GM21529 (cell line): ENCODE measurements at regions not wholly inside any gene's neighbourhood (a gene's known extent, or its start where the extent isn't known, plus 50 kb on each side); places are given as distances from the start of the nearest gene placed in this dataset.

Experiments
- ATAC-seq: cut with Tn5 transposase; IDR thresholded peaks from one replicate; pipeline ENCODE4 v1.9.1; 2021; ENCODE audit not compliant: unreplicated experiment

DNA sequence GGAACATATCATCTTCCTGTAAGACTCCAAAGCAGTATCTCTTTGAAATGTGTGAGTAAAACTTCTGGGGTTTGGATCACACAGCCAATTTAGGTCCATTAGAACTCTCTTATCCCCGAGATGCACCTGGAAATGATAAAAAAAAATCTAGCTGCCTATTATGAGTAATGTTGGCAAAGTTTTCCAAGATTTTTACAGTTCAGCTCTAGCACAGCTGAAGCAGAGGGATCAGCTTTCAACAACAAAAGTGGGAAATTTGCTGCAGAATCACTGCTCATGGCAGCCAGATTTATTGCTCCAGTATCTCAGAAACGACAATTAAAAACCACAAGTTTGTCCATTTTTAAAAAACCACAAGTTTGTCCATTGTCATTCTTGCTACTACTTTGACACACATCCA lies 292.2 kb downstream of the IRX2 start:
- ATAC-seq: no peak

DNA sequence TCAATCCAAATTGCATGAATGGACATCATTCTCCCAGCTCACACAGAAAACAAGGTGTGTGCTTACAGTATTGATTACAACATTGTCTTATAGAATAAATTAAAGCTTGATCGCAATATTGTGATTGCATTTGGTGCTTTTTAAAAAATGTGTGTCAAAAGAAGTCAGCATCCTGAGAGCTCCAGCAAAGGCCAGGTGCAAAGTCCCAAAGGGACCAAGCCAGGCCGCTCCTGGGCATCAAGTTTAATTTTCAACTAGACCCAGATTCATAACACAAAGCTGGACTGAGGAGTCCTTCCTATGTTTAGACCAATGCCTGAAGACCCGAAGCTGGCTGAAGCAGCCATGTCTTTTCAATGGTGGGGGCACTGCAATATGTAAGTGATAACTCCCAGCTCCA lies 295.6 kb downstream of the IRX2 start:
- no peak for ATAC-seq

DNA sequence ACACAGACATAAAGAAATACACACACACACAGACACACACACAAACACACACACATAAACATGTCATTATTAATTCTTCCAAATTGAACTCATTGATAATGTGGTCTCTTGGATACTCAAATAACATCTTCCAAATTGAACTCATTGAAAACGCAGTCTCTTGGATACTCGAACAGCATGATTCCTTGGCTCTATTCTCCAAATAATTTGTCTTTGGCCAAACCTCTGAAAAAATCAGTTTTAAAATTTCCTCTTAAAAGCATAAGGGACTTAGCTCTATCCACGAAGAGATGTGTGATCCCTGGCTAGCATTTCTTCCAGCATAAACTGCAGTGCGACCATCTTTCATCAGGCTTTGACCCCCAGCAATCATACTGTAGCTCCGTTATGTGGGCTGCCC lies 296.6 kb downstream of the IRX2 start:
- ATAC-seq: no peak

DNA sequence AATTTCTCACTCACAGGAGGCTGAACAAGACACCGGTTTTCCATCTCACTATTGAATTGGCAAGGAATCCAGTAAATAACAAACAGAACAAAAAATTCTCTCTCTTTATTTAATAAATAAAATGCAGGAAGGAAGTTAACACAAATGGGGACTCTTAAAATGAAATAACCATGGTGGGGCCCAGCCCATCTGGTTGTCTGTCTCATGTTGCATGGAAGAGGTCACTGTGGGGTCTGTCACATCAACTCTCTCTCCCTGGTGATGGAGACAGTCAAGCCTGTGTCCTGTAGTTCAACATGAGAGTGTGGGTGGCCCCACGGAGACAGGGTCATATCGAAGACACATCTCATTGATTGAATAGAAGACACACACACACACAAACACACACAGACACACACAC lies 297.7 kb downstream of the IRX2 start:
- ATAC-seq: no peak

DNA sequence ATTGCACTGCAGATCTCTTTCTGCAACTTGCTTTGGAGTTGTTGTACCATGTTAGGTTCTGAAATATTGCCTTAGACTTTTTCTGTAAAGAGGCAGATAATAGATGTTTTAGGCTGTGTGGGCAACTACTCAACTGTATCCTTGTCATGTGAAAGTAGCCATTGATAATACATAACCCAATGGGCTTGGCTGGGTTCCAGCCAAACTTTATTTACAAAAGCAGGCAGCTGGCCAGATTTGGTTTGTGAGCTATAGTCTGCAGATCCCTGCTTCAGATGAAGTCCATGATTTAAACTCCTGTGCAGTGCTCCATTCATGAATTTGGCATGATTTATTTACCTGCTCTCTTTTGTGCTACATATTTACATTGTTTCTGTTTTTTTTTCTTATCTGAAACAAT lies 300.4 kb downstream of the IRX2 start:
- ATAC-seq: no peak

DNA sequence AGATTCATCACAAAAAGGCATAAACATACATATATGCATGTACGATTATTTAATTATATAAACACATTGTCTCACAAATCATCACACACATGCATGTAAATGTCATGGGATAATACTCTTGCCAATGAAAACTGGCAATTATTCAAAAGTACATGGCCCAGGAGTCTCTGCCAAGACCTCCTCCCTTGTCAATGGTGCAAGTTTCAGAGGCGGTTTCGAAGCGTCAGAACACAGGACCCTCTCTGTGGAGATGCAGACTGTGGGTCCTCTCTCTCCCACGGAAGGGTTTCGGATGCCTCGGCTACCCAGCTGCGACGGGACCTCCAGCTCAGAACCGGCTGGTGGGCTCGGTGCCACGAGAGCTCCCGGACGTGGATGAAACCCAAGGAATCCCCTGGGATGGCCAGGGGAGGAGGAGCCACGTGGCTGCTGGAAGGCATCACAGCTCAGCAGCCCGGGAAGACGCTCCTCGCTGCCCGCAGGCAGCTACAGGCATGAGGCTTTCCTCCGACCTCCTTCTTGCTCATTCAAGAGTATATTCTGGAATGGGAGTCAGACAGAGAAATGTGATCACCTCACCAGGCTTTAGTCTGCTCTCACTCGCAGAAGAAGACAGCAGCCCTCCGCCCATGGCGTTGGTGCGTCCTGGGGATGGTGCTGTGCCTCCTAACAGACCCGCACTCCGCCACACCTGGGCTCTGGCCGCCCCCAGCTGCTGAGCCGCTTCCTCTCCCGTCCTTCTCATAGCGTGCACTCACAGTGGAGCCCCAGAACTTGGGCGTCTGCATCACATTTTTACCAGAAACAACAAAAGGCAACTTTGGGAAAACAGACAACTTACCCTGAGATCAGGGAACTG lies 308.8 kb downstream of the IRX2 start:
- ATAC-seq: no peak

DNA sequence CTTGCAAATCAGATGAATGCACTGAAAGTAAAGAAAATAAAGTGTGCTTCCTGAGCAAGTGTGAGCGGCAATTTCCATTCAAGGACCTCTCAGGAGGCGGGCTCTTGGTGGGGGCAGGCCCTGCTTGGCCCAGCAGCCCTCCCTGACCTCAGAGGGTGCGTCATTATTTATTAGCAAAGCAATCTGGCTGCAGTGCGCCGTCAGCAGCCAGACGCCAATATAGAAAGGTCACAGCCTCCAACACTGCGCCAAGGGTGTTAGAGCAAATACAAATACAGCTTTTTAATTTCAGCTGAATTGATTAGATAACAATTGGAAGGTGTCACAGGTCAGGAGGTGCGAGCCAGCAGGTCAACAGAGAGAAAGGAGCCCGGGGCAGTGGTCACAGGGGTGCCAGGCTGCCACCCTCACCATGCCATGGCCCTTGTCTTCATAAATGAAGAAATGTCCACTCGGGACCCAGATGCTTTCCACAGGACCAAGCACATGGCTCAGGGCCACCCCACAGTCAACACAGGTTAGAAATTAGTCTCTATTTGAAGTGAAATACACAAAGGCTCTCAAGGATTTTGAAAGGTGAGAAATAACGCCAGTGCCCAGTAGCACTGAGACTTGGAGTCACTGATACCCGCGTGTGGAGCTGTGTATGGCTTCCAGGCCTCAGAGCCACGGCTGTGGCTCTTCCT lies 309.8 kb downstream of the IRX2 start:
- ATAC-seq: no peak

DNA sequence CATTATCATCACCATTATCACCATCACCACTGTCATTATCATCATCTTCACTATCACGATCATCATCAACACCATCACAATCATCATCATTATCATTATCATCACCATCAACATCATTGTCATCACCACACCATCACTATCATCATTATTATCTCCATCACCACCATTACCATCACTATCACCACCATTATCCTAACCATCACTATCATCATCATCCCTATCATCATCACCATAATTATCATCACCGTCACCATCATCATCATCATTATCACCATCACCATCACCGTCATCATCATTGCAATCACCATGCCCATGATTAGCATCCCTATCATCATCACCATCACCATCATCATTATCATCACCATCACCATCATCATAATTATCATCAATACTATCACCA lies 311.9 kb downstream of the IRX2 start:
- ATAC-seq: no peak

DNA sequence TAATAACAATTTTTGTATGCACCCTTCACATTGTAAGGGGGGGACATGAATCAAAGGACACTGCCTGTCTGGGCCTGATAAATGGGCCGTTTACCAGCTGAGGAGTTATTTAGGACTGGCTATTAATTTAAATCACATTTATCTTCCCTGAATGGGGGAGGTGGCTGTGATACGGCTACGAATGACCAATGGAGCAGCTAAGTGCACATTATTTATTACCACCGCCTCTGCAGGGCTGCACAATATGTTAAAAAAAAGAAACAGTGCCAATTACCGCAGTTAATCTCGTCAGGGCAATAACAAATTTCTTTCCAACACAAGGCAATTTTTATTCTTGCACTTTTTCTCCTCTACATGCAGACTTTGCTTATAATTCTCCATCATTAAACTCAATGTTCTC lies 318.4 kb downstream of the IRX2 start:
- no peak for ATAC-seq

DNA sequence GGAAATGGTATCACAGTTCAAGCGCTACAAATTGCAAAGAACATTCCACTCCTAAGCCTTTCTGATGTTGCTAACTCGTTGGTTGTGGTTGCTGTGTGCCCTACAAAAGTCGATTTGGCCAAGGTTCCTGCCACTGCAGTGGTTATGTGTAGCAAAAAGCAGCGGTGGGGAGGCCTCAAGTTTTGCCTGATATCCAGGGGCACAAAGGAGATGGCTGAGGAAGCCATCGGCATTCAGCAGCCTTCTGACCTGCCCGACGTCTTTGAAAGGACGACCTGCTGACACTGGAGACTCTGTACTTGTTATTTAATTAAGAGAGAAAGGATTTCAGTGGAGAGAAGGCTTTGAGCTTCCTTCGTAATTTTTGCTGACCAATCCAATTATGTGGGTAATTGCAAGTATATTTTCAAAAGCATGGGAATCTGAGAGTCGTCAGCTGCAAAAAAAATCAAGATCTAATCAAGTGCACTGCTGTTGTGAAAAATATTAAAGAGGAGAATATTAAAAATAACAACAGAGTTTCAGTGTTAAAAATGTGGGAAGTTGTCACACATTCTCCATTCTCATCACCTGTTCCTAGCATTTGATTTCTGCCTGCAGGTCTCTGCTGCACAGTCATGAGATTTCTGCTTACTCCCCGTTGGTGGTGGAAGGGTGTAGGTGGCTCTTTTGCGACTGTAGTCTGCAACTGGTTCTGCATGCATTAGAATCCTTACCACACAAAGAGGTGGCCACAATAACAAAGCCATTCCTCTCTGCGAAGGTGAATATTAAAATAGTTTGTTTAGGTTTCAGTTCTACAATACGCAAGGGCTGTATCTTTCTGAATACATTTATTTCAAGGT lies 319.2 kb downstream of the IRX2 start:
- ATAC-seq: no peak

DNA sequence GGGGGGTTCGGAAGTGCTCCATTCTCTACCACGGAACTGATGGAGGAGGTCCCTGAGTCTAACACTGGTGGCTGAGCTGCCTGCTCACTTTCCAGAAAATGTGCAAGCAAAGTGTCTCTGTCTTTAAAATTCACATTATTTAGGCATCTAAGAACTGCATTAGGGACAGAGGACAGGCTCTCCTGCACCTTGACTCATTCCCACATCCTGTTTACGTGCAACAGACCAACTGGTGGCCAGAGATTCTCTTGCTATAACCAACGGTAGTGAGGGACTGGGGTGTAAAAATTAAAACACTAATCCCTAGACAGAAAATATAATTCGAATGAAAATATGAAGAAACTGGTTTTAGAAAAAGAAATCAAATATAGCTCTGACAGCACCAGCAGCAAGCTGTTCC lies 320.9 kb downstream of the IRX2 start:
- ATAC-seq: no peak

DNA sequence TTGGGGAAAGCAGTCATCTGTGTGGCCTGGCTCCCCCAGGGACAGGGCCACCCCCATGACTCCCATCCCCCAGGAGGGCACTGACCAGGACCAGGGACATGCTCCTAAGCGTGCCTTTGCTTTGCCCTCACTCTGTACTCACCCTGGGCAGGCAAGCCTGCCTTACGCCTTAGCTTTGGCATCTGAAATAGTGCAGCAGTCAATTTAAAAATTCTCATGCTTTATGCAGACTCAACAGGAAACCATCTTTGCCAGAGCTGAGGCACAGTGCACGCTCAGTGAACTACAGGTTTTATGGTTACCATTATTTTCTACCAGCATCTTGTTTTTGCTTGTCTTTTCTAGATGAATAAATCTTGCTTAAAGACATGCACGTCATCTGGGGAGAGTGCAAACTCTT lies 323.5 kb downstream of the IRX2 start:
- no peak for ATAC-seq

DNA sequence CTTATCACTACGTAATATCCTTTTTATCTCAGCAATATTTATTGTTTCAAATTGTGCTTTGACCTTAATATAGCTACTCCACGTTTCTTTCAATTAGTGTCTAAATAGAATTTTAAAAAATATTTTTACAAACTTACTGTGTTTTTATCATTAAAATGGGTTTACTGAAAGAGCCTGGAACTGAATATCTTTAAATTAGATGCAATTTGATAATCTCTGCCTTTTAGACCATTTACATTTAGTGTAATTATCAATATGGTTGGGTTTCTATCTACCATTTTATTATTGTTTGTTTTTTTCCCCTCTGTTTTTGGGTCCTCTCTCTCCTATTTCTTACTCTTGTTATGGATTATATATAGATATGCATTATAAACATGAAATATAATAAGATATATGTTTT lies 327.8 kb downstream of the IRX2 start:
- ATAC-seq: no peak

DNA sequence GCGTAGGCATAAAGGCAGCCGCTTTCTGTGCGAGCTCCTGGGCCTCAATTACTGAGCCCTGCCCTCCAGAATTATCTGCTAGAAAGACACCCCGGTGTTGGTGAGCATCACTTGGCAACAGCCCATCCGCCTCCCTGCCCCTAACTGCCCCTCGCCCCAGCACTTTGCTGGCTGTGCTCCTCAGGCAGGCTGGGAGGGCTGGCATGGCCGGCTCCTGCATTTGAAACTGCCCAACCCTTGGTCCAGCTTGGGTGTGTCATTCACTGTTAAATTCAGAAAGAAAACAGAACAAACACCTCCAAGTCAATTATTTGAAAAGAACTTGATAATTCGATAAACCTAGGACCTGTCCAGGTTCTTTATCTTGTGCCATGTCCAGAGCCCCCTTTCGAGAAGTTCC lies 334.2 kb downstream of the IRX2 start:
- no peak for ATAC-seq

DNA sequence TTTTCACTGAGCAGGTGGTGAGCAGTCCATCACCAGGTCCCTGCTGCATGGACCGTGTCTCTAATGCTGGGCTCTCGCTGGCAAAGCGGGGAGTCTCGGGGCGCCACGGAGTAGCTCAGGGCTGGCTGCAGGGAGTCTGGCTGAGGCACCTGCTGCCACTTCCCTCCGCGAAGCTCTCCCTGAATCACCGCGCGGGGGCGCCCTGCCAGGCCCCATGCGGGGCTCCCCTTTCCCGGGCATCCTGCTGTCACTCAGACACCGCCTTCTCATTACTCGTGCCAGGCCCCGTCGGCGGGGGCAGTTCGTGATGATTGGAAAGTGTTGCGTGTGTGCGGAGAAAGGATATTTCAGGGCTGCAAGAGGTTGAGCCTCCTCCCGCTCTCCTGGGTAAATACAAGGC lies 335.8 kb downstream of the IRX2 start:
- ATAC-seq: no peak

DNA sequence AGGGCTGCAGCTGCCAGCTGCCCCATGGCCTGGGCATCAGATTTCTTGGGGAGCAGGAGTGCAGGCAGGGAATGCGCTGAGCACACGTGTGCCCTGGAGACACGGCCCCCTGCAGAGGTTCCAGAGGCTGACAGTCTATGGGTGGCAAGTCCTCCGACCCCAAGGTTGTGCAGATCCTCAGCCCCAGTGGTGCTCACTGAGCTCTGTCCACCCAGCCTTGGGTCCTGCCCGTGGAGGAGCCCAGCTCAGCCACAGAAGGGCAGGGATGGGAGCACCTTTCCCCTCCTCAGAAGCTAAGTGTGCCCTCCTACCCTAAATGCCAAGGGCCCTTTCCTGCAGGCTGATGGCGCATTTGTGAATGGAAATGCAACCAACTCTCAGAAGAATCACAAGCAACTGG lies 341.0 kb downstream of the IRX2 start:
- ATAC-seq: no peak

DNA sequence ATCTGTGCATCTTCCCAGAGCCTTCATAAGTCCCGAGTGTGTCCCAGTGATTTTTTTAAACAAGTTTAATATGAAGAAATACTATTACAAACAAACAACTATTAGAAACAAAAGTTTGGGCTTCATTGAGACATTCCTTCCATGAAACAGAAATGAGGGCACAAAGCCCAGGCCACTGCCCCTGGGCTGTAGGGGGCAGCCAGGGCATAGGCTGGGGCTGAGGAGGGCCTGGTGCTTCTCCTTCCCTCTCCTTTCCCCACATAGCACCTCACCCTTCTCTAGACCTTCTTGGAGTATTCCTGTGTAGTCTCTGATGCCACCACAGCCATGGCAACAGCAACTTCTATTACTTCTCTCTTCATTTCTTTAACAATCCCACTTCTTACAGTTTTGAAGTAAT lies 348.2 kb downstream of the IRX2 start:
- no peak for ATAC-seq

DNA sequence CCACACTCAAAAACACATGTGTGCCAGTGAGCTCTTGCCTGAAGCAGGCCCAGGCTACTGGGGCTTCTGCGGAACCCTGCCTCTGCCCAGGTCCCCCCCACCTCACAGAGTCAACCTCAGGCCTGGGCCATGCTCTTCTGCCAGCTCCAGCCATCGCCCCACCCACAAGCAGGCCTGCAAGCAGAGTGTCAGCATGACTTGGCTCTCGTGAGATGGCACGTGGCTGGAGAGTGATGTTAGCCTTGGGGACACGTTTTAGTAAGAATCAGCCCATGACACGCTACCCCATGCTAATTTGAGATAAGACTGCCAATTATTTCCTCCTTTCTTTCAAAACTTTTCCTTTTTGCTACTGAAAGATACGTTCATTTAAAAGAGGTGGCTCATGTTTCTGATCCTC lies 351.7 kb downstream of the IRX2 start:
- no peak for ATAC-seq

DNA sequence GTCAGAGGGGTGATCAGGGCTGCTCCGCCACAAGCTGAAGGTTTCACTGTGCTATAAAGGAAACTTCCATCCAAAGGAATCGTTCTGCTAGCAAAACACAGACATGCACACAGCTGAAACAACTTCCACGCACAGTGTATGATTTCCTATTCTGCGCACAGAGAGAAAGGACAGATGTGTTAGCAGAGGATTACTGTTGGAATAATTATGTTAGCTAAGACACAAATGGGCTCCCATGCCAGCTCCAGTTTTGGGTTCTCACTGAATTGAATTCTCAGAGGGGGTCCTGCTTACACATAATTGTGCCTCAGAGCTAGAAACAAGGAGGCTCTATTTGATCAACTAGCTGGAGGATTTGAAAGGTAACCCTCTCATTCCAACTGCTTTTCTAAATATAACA lies 352.4 kb downstream of the IRX2 start:
- no peak for ATAC-seq

DNA sequence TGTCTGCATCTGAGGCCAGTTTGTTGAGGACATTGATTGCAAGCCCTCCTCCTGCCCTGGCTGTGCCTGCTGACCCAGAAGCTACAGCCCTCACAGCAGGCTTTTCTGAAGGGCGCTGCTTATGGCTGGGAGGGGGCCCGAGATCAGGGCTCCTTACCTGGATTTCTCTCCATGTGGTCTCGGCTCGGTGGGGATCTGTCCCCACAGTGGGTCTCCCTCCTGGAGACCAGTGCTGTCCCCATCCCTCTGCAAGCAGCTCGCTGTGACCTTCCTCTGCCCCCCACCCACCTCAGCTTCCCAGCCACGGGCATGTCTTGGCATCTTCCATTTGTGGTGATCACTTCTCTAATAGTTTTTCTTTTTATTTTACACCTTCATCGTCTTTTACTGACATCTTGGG lies 357.9 kb downstream of the IRX2 start:
- ATAC-seq: no peak

DNA sequence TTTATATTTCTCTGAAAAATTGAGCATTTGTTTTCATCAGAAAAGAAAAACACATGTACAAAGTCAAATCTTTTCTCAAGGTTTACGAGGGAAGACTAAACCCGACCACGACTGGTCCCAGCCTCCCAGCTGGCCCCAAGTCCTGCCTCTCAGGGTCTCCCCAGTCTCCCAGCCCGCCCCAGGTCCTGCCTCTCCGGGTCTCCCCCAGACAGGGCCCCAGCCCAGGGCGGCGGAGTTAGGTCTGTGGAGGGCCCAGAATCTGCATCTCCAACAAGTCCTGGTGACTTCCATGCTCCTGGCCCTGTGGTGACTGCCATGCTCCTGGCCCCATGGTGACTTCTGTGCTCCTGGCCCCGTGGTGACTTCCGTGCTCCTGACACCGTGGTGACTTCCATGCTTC lies 359.9 kb downstream of the IRX2 start:
- ATAC-seq: no peak

DNA sequence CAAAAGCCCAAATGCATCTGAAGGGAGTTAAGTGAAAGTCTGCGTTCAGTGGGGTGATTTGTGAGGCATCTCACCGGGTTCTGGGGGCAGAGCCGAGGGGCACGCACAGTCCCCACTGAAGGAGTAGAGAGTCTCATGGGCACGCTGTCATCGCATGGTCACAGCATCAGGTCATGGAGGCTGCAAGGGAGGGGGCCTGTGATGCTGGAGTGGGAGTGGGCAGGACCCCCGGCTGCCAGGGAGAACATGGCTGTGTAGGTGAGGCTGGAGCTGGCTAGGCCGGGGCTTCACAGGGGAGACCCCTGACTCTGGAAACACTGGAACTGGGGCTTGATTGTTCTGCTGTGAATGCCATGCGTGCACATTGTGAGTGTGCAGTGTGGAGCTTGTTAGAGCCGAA lies 360.5 kb downstream of the IRX2 start:
- ATAC-seq: no peak
